Peyer's patch (tissue), 4 donors: ENCODE measurements at regions not wholly inside any gene's neighbourhood (a gene's known extent, or its start where the extent isn't known, plus 50 kb on each side); places are given as distances from the start of the nearest gene placed in this dataset.

ENCODE experiments used
- POLR2A ChIP-seq, 2 donors: fragments of 450-650 bp; IDR thresholded peaks; one replicate each; pipeline ENCODE4 v1.5.1; 2017; ENCODE audit warnings: antibody characterized with exemption in 2 of 2, mild to moderate bottlenecking in 2 of 2, moderate library complexity in 2 of 2
- TF ChIP-seq, protein P1 (sequence below), 6 experiments: fragments of 450-650 bp in 4 of 6; fragments of 200-600 bp in 2 of 6; sonication (generic) in 1 of 6; IDR thresholded peaks; one replicate each; pipeline ENCODE4 v1.5.1; 2017 to 2019; ENCODE audit warnings: antibody characterized with exemption in 6 of 6, mild to moderate bottlenecking in 3 of 6, moderate library complexity in 1 of 6

DNA sequence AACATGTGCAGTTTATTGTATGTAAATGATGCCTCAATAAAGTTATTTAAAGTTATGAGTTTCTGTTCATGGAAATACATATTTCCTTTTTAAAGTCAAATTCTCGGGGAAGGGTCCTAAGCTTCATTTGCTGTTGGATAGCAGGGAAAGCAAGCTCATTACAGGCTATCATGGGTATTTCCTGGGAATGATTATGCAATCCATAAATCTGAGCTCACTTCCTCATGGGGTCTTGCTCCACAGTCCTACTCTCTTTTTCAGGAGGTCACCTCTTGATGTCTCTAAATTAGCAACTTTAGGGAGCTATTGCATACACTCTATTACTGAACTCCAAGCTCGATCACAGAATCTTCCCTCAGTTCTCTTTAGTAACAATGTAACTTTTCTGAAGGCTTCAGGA lies 69.9 kb upstream of the TP63 start:
- no peak for TF ChIP-seq POLR2A (IDR thresholded peaks at IDR 0.05)
- TF ChIP-seq, protein P1, sequence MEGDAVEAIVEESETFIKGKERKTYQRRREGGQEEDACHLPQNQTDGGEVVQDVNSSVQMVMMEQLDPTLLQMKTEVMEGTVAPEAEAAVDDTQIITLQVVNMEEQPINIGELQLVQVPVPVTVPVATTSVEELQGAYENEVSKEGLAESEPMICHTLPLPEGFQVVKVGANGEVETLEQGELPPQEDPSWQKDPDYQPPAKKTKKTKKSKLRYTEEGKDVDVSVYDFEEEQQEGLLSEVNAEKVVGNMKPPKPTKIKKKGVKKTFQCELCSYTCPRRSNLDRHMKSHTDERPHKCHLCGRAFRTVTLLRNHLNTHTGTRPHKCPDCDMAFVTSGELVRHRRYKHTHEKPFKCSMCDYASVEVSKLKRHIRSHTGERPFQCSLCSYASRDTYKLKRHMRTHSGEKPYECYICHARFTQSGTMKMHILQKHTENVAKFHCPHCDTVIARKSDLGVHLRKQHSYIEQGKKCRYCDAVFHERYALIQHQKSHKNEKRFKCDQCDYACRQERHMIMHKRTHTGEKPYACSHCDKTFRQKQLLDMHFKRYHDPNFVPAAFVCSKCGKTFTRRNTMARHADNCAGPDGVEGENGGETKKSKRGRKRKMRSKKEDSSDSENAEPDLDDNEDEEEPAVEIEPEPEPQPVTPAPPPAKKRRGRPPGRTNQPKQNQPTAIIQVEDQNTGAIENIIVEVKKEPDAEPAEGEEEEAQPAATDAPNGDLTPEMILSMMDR (IDR thresholded peaks at IDR 0.05), result no peak
